ENCODE measurements at regions not wholly inside any gene's neighbourhood (a gene's known extent, or its start where the extent isn't known, plus 50 kb on each side); places are given as distances from the start of the nearest gene placed in this dataset.

DNA sequence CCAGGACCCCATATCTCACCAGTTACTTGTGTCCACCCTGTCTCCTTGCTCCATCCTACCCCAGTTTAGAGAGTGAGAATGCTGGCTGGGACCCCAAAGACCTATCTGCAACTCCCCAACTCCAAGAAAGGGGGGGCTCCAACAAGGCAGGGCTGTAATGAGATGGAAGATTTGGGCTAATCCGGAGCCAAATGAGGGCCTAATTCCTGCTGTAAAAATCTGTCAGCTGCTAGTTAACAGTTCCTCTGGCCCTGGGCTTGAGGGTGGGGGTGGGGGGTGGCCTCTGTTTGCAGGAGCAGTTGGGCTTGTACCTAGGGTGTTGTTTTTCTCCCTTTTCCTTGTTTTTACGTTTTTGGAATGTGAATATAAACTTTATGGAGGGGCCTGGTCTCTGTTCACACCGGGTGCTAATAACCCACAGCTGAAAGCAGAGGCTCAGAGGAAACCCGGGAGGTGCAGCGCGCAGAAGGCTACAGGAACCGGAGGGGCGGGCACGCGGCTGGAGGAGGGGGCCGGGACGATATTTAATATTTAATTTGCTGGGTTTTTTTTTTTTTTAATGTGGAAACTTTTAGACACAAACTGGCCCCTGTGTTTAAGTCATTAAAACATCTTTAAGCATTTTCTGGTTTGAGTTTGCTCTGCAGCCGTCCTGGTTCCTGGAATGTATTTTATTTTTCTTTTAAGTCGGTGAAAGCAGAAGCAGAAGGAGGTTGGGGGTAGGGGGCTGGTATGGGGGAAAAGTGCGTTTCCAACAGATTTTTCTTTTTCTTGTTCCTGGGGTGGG is 70.7 kb downstream of the NCR2 start:
- TF ChIP-seq ZNF18 (tag by site-specific recombination; IDR thresholded peaks at IDR 0.05) (no peak), ZNF274 (IDR thresholded peaks at IDR 0.05; ENCODE audit: low read length) (no peak), ZNF274 (tag by site-specific recombination; IDR thresholded peaks at IDR 0.05; ENCODE audit: borderline replicate concordance) (no peak), ZNF26 (tag by site-specific recombination; IDR thresholded peaks at IDR 0.05) (no peak), ZBTB7A (tag by site-specific recombination; IDR thresholded peaks at IDR 0.05; ENCODE audit: low read depth) (no peak), OSR2 (tag by site-specific recombination; IDR thresholded peaks at IDR 0.05) (no peak), ZBTB49 (tag by site-specific recombination; IDR thresholded peaks at IDR 0.05; ENCODE audit: low read depth) (no peak), PBX3 (CRISPR knock-in tag; IDR thresholded peaks at IDR 0.05) (no peak)
- TF ChIP-seq, protein P1, sequence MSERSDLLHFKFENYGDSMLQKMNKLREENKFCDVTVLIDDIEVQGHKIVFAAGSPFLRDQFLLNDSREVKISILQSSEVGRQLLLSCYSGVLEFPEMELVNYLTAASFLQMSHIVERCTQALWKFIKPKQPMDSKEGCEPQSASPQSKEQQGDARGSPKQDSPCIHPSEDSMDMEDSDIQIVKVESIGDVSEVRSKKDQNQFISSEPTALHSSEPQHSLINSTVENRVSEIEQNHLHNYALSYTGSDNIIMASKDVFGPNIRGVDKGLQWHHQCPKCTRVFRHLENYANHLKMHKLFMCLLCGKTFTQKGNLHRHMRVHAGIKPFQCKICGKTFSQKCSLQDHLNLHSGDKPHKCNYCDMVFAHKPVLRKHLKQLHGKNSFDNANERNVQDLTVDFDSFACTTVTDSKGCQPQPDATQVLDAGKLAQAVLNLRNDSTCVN (tag by site-specific recombination; optimal IDR thresholded peaks at IDR 0.05) = no peak
